ENCODE measurements at regions not wholly inside any gene's neighbourhood (a gene's known extent, or its start where the extent isn't known, plus 50 kb on each side); places are given as distances from the start of the nearest gene placed in this dataset.

DNA sequence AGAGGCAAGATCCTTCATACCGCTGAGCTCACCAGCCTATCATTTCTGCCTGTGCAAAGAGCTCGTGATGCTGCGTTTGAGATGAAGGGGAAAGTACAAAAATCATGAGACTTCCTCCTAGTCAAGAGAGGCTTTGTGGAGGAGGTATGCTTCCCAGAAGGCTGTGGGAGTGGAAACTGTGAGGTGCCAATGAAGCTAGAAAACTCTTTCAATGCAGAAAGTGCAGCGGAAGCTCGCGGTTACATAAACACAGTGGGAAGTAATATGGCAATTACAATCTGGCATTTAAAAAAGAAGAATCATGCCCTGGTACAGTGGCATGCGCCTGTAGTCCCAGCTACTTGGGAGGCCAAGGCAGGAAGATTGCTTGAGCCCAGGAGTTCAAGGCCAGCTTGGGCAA, 134.8 kb downstream of the EHF start:
- TF ChIP-seq, protein P1, sequence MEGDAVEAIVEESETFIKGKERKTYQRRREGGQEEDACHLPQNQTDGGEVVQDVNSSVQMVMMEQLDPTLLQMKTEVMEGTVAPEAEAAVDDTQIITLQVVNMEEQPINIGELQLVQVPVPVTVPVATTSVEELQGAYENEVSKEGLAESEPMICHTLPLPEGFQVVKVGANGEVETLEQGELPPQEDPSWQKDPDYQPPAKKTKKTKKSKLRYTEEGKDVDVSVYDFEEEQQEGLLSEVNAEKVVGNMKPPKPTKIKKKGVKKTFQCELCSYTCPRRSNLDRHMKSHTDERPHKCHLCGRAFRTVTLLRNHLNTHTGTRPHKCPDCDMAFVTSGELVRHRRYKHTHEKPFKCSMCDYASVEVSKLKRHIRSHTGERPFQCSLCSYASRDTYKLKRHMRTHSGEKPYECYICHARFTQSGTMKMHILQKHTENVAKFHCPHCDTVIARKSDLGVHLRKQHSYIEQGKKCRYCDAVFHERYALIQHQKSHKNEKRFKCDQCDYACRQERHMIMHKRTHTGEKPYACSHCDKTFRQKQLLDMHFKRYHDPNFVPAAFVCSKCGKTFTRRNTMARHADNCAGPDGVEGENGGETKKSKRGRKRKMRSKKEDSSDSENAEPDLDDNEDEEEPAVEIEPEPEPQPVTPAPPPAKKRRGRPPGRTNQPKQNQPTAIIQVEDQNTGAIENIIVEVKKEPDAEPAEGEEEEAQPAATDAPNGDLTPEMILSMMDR (conservative IDR thresholded peaks at IDR 0.05; ENCODE audit: low read depth, low read length) = no peak
- no peak for TF ChIP-seq SMC3 (IDR thresholded peaks at IDR 0.05; ENCODE audit: low read depth, low read length)
- no peak for TF ChIP-seq MXI1 (IDR thresholded peaks at IDR 0.05; ENCODE audit: borderline replicate concordance, low read depth, low read length)
- no peak for TF ChIP-seq CHD1 (IDR thresholded peaks at IDR 0.05; ENCODE audit: low read depth, low read length)
- no peak for TF ChIP-seq CEBPB (IDR thresholded peaks at IDR 0.05; ENCODE audit: low read depth, low read length)
